ENCODE measurements at regions not wholly inside any gene's neighbourhood (a gene's known extent, or its start where the extent isn't known, plus 50 kb on each side); places are given as distances from the start of the nearest gene placed in this dataset.

DNA sequence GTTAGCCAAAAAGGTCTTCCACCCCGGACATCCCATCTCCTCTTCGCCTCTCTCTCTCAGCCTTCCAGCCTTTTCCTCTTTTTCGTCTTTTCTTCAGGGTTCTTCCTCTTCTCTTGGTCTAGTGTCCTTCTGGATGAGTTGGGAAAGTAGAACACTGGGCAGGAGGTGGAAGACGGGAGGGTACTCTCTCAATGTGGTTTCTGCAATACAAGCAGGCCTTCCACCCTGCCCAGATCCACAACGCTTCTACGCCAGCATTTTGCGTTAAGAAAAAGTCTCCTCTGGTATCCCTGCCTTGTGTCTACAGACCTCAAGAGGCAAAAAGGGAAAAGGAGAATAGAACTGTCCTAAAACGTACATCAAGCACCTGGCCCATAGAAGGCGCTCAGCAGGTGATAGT is 587.8 kb downstream of the BNC2 start:
- TF ChIP-seq, protein P1, sequence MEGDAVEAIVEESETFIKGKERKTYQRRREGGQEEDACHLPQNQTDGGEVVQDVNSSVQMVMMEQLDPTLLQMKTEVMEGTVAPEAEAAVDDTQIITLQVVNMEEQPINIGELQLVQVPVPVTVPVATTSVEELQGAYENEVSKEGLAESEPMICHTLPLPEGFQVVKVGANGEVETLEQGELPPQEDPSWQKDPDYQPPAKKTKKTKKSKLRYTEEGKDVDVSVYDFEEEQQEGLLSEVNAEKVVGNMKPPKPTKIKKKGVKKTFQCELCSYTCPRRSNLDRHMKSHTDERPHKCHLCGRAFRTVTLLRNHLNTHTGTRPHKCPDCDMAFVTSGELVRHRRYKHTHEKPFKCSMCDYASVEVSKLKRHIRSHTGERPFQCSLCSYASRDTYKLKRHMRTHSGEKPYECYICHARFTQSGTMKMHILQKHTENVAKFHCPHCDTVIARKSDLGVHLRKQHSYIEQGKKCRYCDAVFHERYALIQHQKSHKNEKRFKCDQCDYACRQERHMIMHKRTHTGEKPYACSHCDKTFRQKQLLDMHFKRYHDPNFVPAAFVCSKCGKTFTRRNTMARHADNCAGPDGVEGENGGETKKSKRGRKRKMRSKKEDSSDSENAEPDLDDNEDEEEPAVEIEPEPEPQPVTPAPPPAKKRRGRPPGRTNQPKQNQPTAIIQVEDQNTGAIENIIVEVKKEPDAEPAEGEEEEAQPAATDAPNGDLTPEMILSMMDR (IDR thresholded peaks at IDR 0.05; ENCODE audit: poor library complexity): no peak
- TF ChIP-seq EZH2 (IDR thresholded peaks at IDR 0.05; ENCODE audit: borderline replicate concordance) (no peak), EZH2phosphoT487 (IDR thresholded peaks at IDR 0.05; ENCODE audit: low read depth, severe bottlenecking, unreplicated experiment) (no peak)
